Parathyroid adenoma (tissue), 2 donors: ENCODE measurements at regions not wholly inside any gene's neighbourhood (a gene's known extent, or its start where the extent isn't known, plus 50 kb on each side); places are given as distances from the start of the nearest gene placed in this dataset.

Experiments
- H2AFZ ChIP-seq: fragments of 300-600 bp; sonication (generic); one replicate; pipeline ENCODE4 v1.7.0; 2017; ENCODE audit warnings: antibody characterized with exemption, mild to moderate bottlenecking
- H3K27ac ChIP-seq: fragments of 300-600 bp; sonication (generic); one replicate; pipeline ENCODE4 v1.7.0; 2017
- H3K27me3 ChIP-seq: fragments of 300-600 bp; sonication (generic); one replicate; pipeline ENCODE4 v1.7.0; 2017; ENCODE audit warnings: low read length; ENCODE audit not compliant: control insufficient read depth, insufficient read depth
- H3K36me3 ChIP-seq: fragments of 300-600 bp; sonication (generic); one replicate; pipeline ENCODE4 v1.7.0; 2017; ENCODE audit warnings: low read length; ENCODE audit not compliant: control insufficient read depth, insufficient read depth
- H3K4me1 ChIP-seq: fragments of 300-600 bp; sonication (generic); one replicate; pipeline ENCODE4 v1.7.0; 2017; ENCODE audit warnings: control low read depth
- H3K4me2 ChIP-seq: fragments of 300-600 bp; sonication (generic); one replicate; pipeline ENCODE4 v1.7.0; 2017; ENCODE audit warnings: low read length
- H3K4me3 ChIP-seq: fragments of 300-600 bp; sonication (generic); one replicate; pipeline ENCODE4 v1.7.0; 2017; ENCODE audit warnings: low read depth, low read length
- H3K79me2 ChIP-seq: fragments of 300-600 bp; sonication (generic); one replicate; pipeline ENCODE4 v1.7.0; 2017; ENCODE audit warnings: control low read depth
- H3K9ac ChIP-seq: fragments of 300-600 bp; sonication (generic); one replicate; pipeline ENCODE4 v1.7.0; 2017; ENCODE audit warnings: mild to moderate bottlenecking
- H3K9me3 ChIP-seq: fragments of 300-600 bp; sonication (generic); one replicate; pipeline ENCODE4 v1.7.0; 2017; ENCODE audit warnings: low read length; ENCODE audit not compliant: control insufficient read depth
- CTCF ChIP-seq: fragments of 300-600 bp; sonication (generic); IDR thresholded peaks from one replicate; pipeline ENCODE4 v1.7.0; 2017; ENCODE audit warnings: antibody characterized with exemption, mild to moderate bottlenecking
- donor health status: primary hyperparathyroidism.

- Histone ChIP-seq H3K9me3 (no peaks in the 10 kb centered on the region), H3K79me2 (no peaks in the 10 kb centered on the region), H3K4me2 (no peak overlapping the region), H3K27ac (no peak overlapping the region), H2AFZ (no peak overlapping the region), H3K27me3 (no peaks in the 10 kb centered on the region), H3K9ac (no peak overlapping the region), H3K4me3 (no peak overlapping the region), H3K4me1 (no peaks in the 10 kb centered on the region), H3K36me3 (no peaks in the 10 kb centered on the region)
- TF ChIP-seq CTCF, result no peak
Measured at GRCh38 chr2:117702098-117702497, 112.4 kb upstream of the DDX18 start.

- Histone ChIP-seq H3K4me3 (no peak overlapping the region), H3K9ac (no peak overlapping the region), H3K9me3 (no peaks in the 10 kb centered on the region), H2AFZ (no peak overlapping the region), H3K79me2 (no peaks in the 10 kb centered on the region), H3K27ac (no peak overlapping the region), H3K27me3 (no peaks in the 10 kb centered on the region), H3K4me1 (no peaks in the 10 kb centered on the region), H3K36me3 (no peaks in the 10 kb centered on the region), H3K4me2 (no peak overlapping the region)
- TF ChIP-seq CTCF, result no peak
Measured at GRCh38 chr2:117703858-117704257, 110.6 kb upstream of the DDX18 start.

GRCh38 chr2:117704818-117705217, 109.7 kb upstream of the DDX18 start:
- no peak for TF ChIP-seq CTCF
- Histone ChIP-seq H3K36me3 (no peaks in the 10 kb centered on the region), H2AFZ (no peak overlapping the region), H3K27ac (no peak overlapping the region), H3K4me1 (no peaks in the 10 kb centered on the region), H3K9me3 (no peaks in the 10 kb centered on the region), H3K4me3 (no peak overlapping the region), H3K9ac (no peak overlapping the region), H3K79me2 (no peaks in the 10 kb centered on the region), H3K4me2 (no peak overlapping the region), H3K27me3 (no peaks in the 10 kb centered on the region)

GRCh38 chr2:117707874-117708273, 106.6 kb upstream of the DDX18 start:
- H3K9me3 ChIP-seq, result no peaks in the 10 kb centered on the region
- H3K36me3 ChIP-seq, result no peaks in the 10 kb centered on the region
- H3K27ac ChIP-seq, result no peak overlapping the region
- H3K27me3 ChIP-seq, result no peaks in the 10 kb centered on the region
- no peak overlapping the region for H3K9ac ChIP-seq
- H2AFZ ChIP-seq, result no peak overlapping the region
- H3K4me1 ChIP-seq, result no peaks in the 10 kb centered on the region
- no peaks in the 10 kb centered on the region for H3K79me2 ChIP-seq
- TF ChIP-seq CTCF, result no peak
- H3K4me3 ChIP-seq, result no peak overlapping the region
- H3K4me2 ChIP-seq, result no peak overlapping the region

GRCh38 chr2:117712684-117713083, 101.8 kb upstream of the DDX18 start:
- H3K27ac ChIP-seq, result no peak overlapping the region
- no peaks in the 10 kb centered on the region for H3K79me2 ChIP-seq
- TF ChIP-seq CTCF, result no peak
- H3K4me1 ChIP-seq, result no peaks in the 10 kb centered on the region
- H3K9ac ChIP-seq, result no peak overlapping the region
- H3K4me3 ChIP-seq, result no peak overlapping the region
- no peaks in the 10 kb centered on the region for H3K27me3 ChIP-seq
- H2AFZ ChIP-seq, result no peak overlapping the region
- no peaks in the 10 kb centered on the region for H3K9me3 ChIP-seq
- H3K4me2 ChIP-seq, result no peak overlapping the region
- no peaks in the 10 kb centered on the region for H3K36me3 ChIP-seq
